ENCODE measurements at regions not wholly inside any gene's neighbourhood (a gene's known extent, or its start where the extent isn't known, plus 50 kb on each side); places are given as distances from the start of the nearest gene placed in this dataset.

- H3K4me3 ChIP-seq (ENCODE audit: low read depth, low read length), result no peak overlapping the region
- TF ChIP-seq CTCF (IDR thresholded peaks at IDR 0.05; ENCODE audit: low read depth, low read length), result no peak
Measured at GRCh38 chr15:46137443-46137842, 502.6 kb downstream of the SQOR start.

GRCh38 chr15:46146002-46146401, 511.2 kb downstream of the SQOR start:
- TF ChIP-seq CTCF (IDR thresholded peaks at IDR 0.05; ENCODE audit: low read depth, low read length), result no peak
- H3K4me3 ChIP-seq (ENCODE audit: low read depth, low read length), result no peak overlapping the region

- TF ChIP-seq CTCF (IDR thresholded peaks at IDR 0.05; ENCODE audit: low read depth, low read length), result no peak
- no peak overlapping the region for H3K4me3 ChIP-seq (ENCODE audit: low read depth, low read length)
Measured at GRCh38 chr15:46146915-46147314, 512.1 kb downstream of the SQOR start.

- no peak for TF ChIP-seq CTCF (IDR thresholded peaks at IDR 0.05; ENCODE audit: low read depth, low read length)
- no peak overlapping the region for H3K4me3 ChIP-seq (ENCODE audit: low read depth, low read length)
Measured at GRCh38 chr15:46151786-46152185, 517.0 kb downstream of the SQOR start.

- no peak overlapping the region for H3K4me3 ChIP-seq (ENCODE audit: low read depth, low read length)
- TF ChIP-seq CTCF (IDR thresholded peaks at IDR 0.05; ENCODE audit: low read depth, low read length), result no peak
Measured at GRCh38 chr15:46166750-46167149, 531.9 kb downstream of the SQOR start.

- no peak for TF ChIP-seq CTCF (IDR thresholded peaks at IDR 0.05; ENCODE audit: low read depth, low read length)
- no peak overlapping the region for H3K4me3 ChIP-seq (ENCODE audit: low read depth, low read length)
Measured at GRCh38 chr15:46170326-46170725, 535.5 kb downstream of the SQOR start.

- no peak overlapping the region for H3K4me3 ChIP-seq (ENCODE audit: low read depth, low read length)
Measured at GRCh38 chr15:46174122-46174521, 539.3 kb downstream of the SQOR start.

More at GRCh38 chr15:46174122-46174521, 539.3 kb downstream of the SQOR start:
- TF ChIP-seq CTCF (IDR thresholded peaks at IDR 0.05; ENCODE audit: low read depth, low read length), result no peak

Data from WI38 (cell line).